OCI-LY3 (cell line): ENCODE measurements at regions not wholly inside any gene's neighbourhood (a gene's known extent, or its start where the extent isn't known, plus 50 kb on each side); places are given as distances from the start of the nearest gene placed in this dataset.

Experiments used
- CTCF ChIP-seq: fragments of 200-600, 300-600 bp; sonication (generic); IDR thresholded peaks from 2 replicates; pipeline ENCODE4 v1.5.1; 2014; ENCODE audit warnings: antibody characterized with exemption, low read length, low read depth
- EZH2phosphoT487 ChIP-seq: fragments of 200-600 bp; shearing (Covaris generic); IDR thresholded peaks from 2 replicates; pipeline ENCODE4 v1.6.1; 2018; ENCODE audit warnings: antibody characterized with exemption, mixed run types, low read depth

- TF ChIP-seq CTCF (no peak), EZH2phosphoT487 (no peak)
These were observed 354.7 kb upstream of the KHDRBS2 start for GRCh38 chr6:62640749-62641148.
